K562 (cell line): ENCODE measurements at regions not wholly inside any gene's neighbourhood (a gene's known extent, or its start where the extent isn't known, plus 50 kb on each side); places are given as distances from the start of the nearest gene placed in this dataset.

Source experiments
- ATAC-seq: fragments of 200-7000 bp; cut with Tn5 transposase; 3 replicates; pipeline ENCODE4 v1.9.1; 2020; ENCODE audit warnings: moderate library complexity
- BruUV-seq: library from RNA; stranded (reverse); fragments of 400-500 nt; replicated peaks from 2 replicates; lab custom pipeline; 2021; lab: Mats Ljungman, UMichigan
- CTCF ChIA-PET: fragments of 300-600 bp; formaldehyde crosslinking; extraction: SDS; loops from one replicate; lab custom pipeline; 2021; ENCODE audit warnings: low intra/inter-chr PET ratio; lab: Yijun Ruan, JAX
- POLR2A ChIA-PET: fragments of 300-600, 350-650 bp; sonication (Branson Sonifier 250); formaldehyde crosslinking; extraction: SDS; loops from one replicate; lab custom pipeline; 2021; ENCODE audit warnings: antibody characterized with exemption, inconsistent platforms; lab: Yijun Ruan, JAX
- DNase-seq, 4 experiments: peaks; one replicate each; pipeline versions ENCODE4 v3.0.0 to v3.0.0-alpha.2; 2011 to 2018; ENCODE audit warnings: low spot score in 3 of 4, mixed read lengths in 3 of 4; ENCODE audit errors: extremely low read depth in 1 of 4
- FAIRE-seq: peaks from 2 replicates; lab custom pipeline; 2011; peaks lifted over from hg19 to GRCh38; lab: Jason Lieb, UNC
- H2AFZ ChIP-seq: 2 replicates; pipeline ENCODE4 v1.6.0; 2011; ENCODE audit warnings: low read depth, low read length, control low read depth, inconsistent platforms
- H3K27ac ChIP-seq: fragments of 200-600 bp; 3 replicates; pipeline ENCODE4 v1.8.0; 2011; ENCODE audit warnings: low read depth, mild to moderate bottlenecking, control low read depth, inconsistent platforms, low read length, moderate library complexity, mixed read lengths; ENCODE audit errors: extremely low read depth
- H3K27me3 ChIP-seq, 2 experiments: fragments of 300-600 bp in 1 of 2; 2 replicates in 1 of 2; 3 replicates in 1 of 2; pipeline versions ENCODE4 v1.6.0 to v1.8.0; 2011; ENCODE audit warnings: inconsistent platforms in 2 of 2, low read length in 2 of 2, mild to moderate bottlenecking in 1 of 2, mixed read lengths in 1 of 2, moderate library complexity in 1 of 2; ENCODE audit not compliant: control insufficient read depth in 2 of 2, insufficient read depth in 2 of 2
- H3K36me3 ChIP-seq: fragments of 300-600 bp; 3 replicates; pipeline ENCODE4 v1.8.0; 2011; ENCODE audit warnings: mild to moderate bottlenecking, low read length, inconsistent platforms; ENCODE audit not compliant: control insufficient read depth, insufficient read depth
- H3K4me1 ChIP-seq, 2 experiments: fragments of 200-600 bp in 1 of 2; replicated peaks in 1 of 2; 2 replicates in 1 of 2; 3 replicates in 1 of 2; pipeline versions ENCODE4 v1.5.1 to v1.8.0; 2011; ENCODE audit warnings: inconsistent platforms in 2 of 2, low read length in 2 of 2, mild to moderate bottlenecking in 1 of 2, mixed read lengths in 1 of 2, moderate library complexity in 1 of 2; ENCODE audit not compliant: control insufficient read depth in 2 of 2, insufficient read depth in 2 of 2
- H3K4me2 ChIP-seq: 2 replicates; pipeline ENCODE4 v1.6.1; 2011; ENCODE audit warnings: low read length, control low read depth, inconsistent platforms, mixed read lengths; ENCODE audit not compliant: insufficient read depth
- H3K4me3 ChIP-seq: fragments of 200-600 bp; sonication (generic), shearing (Covaris generic); 2 replicates; pipeline ENCODE4 v1.5.1; 2016; ENCODE audit warnings: control low read depth, inconsistent platforms
- H3K79me2 ChIP-seq: fragments of 200-600 bp; 3 replicates; pipeline ENCODE4 v1.8.0; 2011; ENCODE audit warnings: low read length, inconsistent platforms; ENCODE audit not compliant: control insufficient read depth, insufficient read depth
- H3K9ac ChIP-seq, 2 experiments: 2 replicates each; pipeline versions ENCODE4 v1.6.0 to v1.6.1; 2011; ENCODE audit warnings: low read depth in 2 of 2, low read length in 2 of 2, control low read depth in 1 of 2, inconsistent platforms in 1 of 2, mild to moderate bottlenecking in 1 of 2, mixed read lengths in 1 of 2; ENCODE audit not compliant: insufficient read depth in 1 of 2
- H3K9me1 ChIP-seq: one replicate; pipeline ENCODE4 v1.6.0; 2011; ENCODE audit warnings: inconsistent platforms, mild to moderate bottlenecking, low read length, moderate library complexity; ENCODE audit not compliant: control insufficient read depth, insufficient read depth
- H3K9me3 ChIP-seq: replicated peaks from 2 replicates; pipeline ENCODE4 v1.5.1; 2011; ENCODE audit warnings: low read depth, low read length, inconsistent platforms; ENCODE audit not compliant: control insufficient read depth, insufficient read depth
- H4K20me1 ChIP-seq: replicated peaks from 2 replicates; pipeline ENCODE4 v1.6.1; 2011; ENCODE audit warnings: low read length, inconsistent platforms, mixed read lengths; ENCODE audit not compliant: control insufficient read depth, insufficient read depth
- DNMT1 ChIP-seq: fragments of 450-650 bp; IDR thresholded peaks from 2 replicates; pipeline ENCODE4 v1.6.1; 2016; ENCODE audit warnings: antibody characterized with exemption, mild to moderate bottlenecking
- MAFF ChIP-seq: IDR thresholded peaks from 2 replicates; pipeline ENCODE4 v1.6.1; 2012; ENCODE audit warnings: low read length, improper control_type of control experiment
- NCOA6 ChIP-seq: fragments of 450-650 bp; IDR thresholded peaks from 2 replicates; pipeline ENCODE4 v1.6.1; 2017; ENCODE audit warnings: mild to moderate bottlenecking
- STAT5B ChIP-seq: fragments of 250-450 bp; sonication (Bioruptor Pico); IDR thresholded peaks from 2 replicates; pipeline ENCODE4 v1.8.0; 2021; ENCODE audit warnings: mild to moderate bottlenecking, inconsistent platforms
- U2AF2 ChIP-seq: fragments of 200-400 bp; formaldehyde crosslinking; optimal IDR thresholded peaks from 2 replicates; pipeline ENCODE3; 2017; ENCODE audit warnings: low read depth, mild to moderate bottlenecking, low read length
- ZBED1 ChIP-seq: IDR thresholded peaks from 2 replicates; pipeline ENCODE4 v1.6.1; 2014
- ZC3H4 ChIP-seq: sonication (generic); formaldehyde crosslinking; IDR thresholded peaks from 2 replicates; pipeline ENCODE4 v1.9.0; 2021; ENCODE audit warnings: missing genetic modification reagents, borderline replicate concordance
- ZNF232 ChIP-seq: sonication (generic); formaldehyde crosslinking; IDR thresholded peaks from 2 replicates; pipeline ENCODE4 v1.8.0; 2022; ENCODE audit warnings: mild to moderate bottlenecking, missing genetic modification reagents
- ZNF780A ChIP-seq: fragments of 250-450 bp; sonication (Bioruptor Pico); IDR thresholded peaks from 2 replicates; pipeline ENCODE4 v1.5.0; 2021; ENCODE audit warnings: mild to moderate bottlenecking
- WGBS: fragments of 100-300 bp; shearing (Covaris generic); methylation state at CpG from one replicate; pipeline ENCODE4 v1.1.6; 2016; ENCODE audit warnings: low coverage, mixed read lengths; ENCODE audit not compliant: insufficient coverage; ENCODE audit errors: missing lambda C conversion rate; 5-methylcytosine and 5-hydroxymethylcytosine counted together
- in situ Hi-C: fragments of 300-500 bp; cut with MboI; formaldehyde crosslinking; loops from 4 replicates; pipeline ENCODE4 v1.15.0; 2018; ENCODE audit warnings: inconsistent platforms, mixed read lengths
- intact Hi-C: fragments of 100-400 bp; cut with micrococcal nuclease; formaldehyde crosslinking; loops from 2 replicates; pipeline ENCODE4 v1.14.2; 2022
- TF ChIP-seq, protein P1 (sequence below): fragments of 450-650 bp; IDR thresholded peaks from 2 replicates; pipeline ENCODE4 v1.6.1; 2016; ENCODE audit warnings: missing biosample characterization, missing genetic modification characterization
- TF ChIP-seq, protein P2 (sequence below): fragments of 450-650 bp; formaldehyde crosslinking; IDR thresholded peaks from 2 replicates; pipeline ENCODE4 v1.4.0; 2022; ENCODE audit warnings: missing genetic modification characterization

DNA sequence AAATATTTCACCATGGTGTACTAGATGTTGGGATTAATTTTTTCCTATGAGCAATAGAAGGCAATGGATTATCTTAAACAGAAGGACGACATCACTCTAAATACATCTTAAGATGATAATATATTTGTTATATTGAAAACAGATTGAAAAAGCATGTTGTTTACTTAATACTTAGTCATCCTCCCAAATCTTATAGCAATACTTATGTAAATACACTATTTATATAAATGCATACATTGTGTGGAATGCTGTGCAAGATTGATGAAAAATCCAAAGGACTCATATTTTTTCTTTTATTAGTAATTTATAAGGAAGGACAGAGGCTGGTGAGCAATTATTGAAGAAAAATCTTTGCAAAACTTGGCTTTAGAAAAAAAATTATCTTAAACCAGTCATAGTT, 593.5 kb downstream of the MMUT start:
- FAIRE-seq (no peak), DNase-seq (no peak), ATAC-seq (no peak)
- no peak for TF ChIP-seq ZNF780A
- TF ChIP-seq U2AF2 = no peak
- TF ChIP-seq ZC3H4 = no peak
- TF ChIP-seq, protein P1, sequence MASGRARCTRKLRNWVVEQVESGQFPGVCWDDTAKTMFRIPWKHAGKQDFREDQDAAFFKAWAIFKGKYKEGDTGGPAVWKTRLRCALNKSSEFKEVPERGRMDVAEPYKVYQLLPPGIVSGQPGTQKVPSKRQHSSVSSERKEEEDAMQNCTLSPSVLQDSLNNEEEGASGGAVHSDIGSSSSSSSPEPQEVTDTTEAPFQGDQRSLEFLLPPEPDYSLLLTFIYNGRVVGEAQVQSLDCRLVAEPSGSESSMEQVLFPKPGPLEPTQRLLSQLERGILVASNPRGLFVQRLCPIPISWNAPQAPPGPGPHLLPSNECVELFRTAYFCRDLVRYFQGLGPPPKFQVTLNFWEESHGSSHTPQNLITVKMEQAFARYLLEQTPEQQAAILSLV (tag) = no peak
- TF ChIP-seq ZBED1 = no peak
- no peak for TF ChIP-seq NCOA6
- no peak for TF ChIP-seq STAT5B
- Histone ChIP-seq H3K4me1 (no peaks in the 10 kb centered on the region), H4K20me1 (no peaks in the 10 kb centered on the region), H3K27me3 (no peaks in the 10 kb centered on the region), H3K9me3 (no peaks in the 10 kb centered on the region; the same call in none of the 2 replicates), H3K79me2 (no peaks in the 10 kb centered on the region), H2AFZ (no peak overlapping the region), H3K4me3 (no peak overlapping the region), H3K4me2 (no peak overlapping the region), H3K27ac (no peak overlapping the region), H3K9ac (no peak overlapping the region), H3K9me1 (no peaks in the 10 kb centered on the region), H3K36me3 (no peaks in the 10 kb centered on the region)
- CTCF ChIA-PET = no interaction called here
- intact Hi-C loops (no loop called here), in situ Hi-C loops (no loop called here)
- BruUV-seq = no TSS peak
- POLR2A ChIA-PET = no interaction called here
- WGBS = 0% methylated on average over 1 of the region's 1 CpG

DNA sequence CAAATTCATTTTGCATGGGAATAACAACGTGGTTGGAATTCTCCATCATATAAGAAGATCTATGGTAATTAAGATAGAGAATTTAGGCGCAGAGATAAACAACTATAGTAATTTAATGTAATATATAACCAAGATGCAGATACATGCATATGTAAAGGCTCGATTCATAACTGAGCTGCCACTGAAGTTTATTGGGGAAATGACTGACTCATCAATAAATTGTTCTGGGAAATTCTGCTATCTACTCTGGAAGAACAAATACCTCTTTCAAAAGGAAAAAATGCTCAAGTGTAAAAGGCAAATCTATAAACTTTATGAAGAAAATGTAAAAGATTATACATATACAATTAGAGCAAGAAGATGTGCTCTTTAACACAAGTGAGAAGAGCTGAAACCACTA, 596.4 kb downstream of the MMUT start:
- intact Hi-C loops = no loop called here
- H3K4me3 ChIP-seq = no peak overlapping the region
- H3K9me3 ChIP-seq = no peaks in the 10 kb centered on the region; the same call in 1 of the 2 replicates
- ChIA-PET CTCF (no interaction called here), POLR2A (no interaction called here)
- ATAC-seq = no peak
- no peaks in the 10 kb centered on the region for H3K36me3 ChIP-seq
- H3K9me1 ChIP-seq = no peaks in the 10 kb centered on the region
- no peak overlapping the region for H3K9ac ChIP-seq
- H4K20me1 ChIP-seq = no peaks in the 10 kb centered on the region
- H3K4me2 ChIP-seq = no peak overlapping the region
- no peak overlapping the region for H3K27ac ChIP-seq
- H2AFZ ChIP-seq = no peak overlapping the region
- no peaks in the 10 kb centered on the region for H3K27me3 ChIP-seq
- 0% methylated on average over 3 of the region's 3 CpGs for WGBS
- H3K79me2 ChIP-seq = no peaks in the 10 kb centered on the region
- in situ Hi-C loops = no loop called here
- no peak for FAIRE-seq
- H3K4me1 ChIP-seq = no peaks in the 10 kb centered on the region
- no TSS peak for BruUV-seq
- no peak for DNase-seq
- peak; percentile 29; the same call in 1 of the 2 replicates for TF ChIP-seq MAFF
- TF ChIP-seq DNMT1 = no peak
- no peak for TF ChIP-seq ZNF232 (CRISPR knock-in tag)
- TF ChIP-seq, protein P2, sequence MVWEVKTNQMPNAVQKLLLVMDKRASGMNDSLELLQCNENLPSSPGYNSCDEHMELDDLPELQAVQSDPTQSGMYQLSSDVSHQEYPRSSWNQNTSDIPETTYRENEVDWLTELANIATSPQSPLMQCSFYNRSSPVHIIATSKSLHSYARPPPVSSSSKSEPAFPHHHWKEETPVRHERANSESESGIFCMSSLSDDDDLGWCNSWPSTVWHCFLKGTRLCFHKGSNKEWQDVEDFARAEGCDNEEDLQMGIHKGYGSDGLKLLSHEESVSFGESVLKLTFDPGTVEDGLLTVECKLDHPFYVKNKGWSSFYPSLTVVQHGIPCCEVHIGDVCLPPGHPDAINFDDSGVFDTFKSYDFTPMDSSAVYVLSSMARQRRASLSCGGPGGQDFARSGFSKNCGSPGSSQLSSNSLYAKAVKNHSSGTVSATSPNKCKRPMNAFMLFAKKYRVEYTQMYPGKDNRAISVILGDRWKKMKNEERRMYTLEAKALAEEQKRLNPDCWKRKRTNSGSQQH (CRISPR knock-in tag) = no peak
